NCI-H226 (cell line): ENCODE measurements at regions not wholly inside any gene's neighbourhood (a gene's known extent, or its start where the extent isn't known, plus 50 kb on each side); places are given as distances from the start of the nearest gene placed in this dataset.
"Not testable (repeated sequence)": the region's sequence is repeated elsewhere in the genome, so short reads cannot be mapped to it uniquely, and the experiment has no call there.

ENCODE experiments used
- DNase-seq: peaks from one replicate; pipeline ENCODE4 v3.0.0-alpha.2; 2015

GRCh38 chr11:90326647-90327046, 103.8 kb upstream of the CHORDC1 start:
- DNase-seq: no peak

- DNase-seq: no peak
Observed at GRCh38 chr11:90323289-90323688, 100.4 kb upstream of the CHORDC1 start.

- no peak for DNase-seq
Observed at GRCh38 chr11:90321018-90321417, 98.2 kb upstream of the CHORDC1 start.

- no peak for DNase-seq
Observed at GRCh38 chr11:90318651-90319050, 95.8 kb upstream of the CHORDC1 start.

- DNase-seq: no peak
Observed at GRCh38 chr11:90310210-90310609, 87.4 kb upstream of the CHORDC1 start.

- DNase-seq: no peak
Observed at GRCh38 chr11:90309693-90310092, 86.8 kb upstream of the CHORDC1 start.

GRCh38 chr11:90294526-90294925, 71.7 kb upstream of the CHORDC1 start:
- no peak for DNase-seq

GRCh38 chr11:90294091-90294490, 71.2 kb upstream of the CHORDC1 start:
- no peak for DNase-seq

GRCh38 chr11:90288212-90288821, 65.5 kb upstream of the CHORDC1 start:
- DNase-seq: no peak

GRCh38 chr11:90286640-90287039, 63.8 kb upstream of the CHORDC1 start:
- no peak for DNase-seq

GRCh38 chr11:90284171-90284570, 61.3 kb upstream of the CHORDC1 start:
- no peak for DNase-seq

- DNase-seq: not testable (repeated sequence)
Observed at GRCh38 chr11:90282551-90283071, 59.8 kb upstream of the CHORDC1 start.

GRCh38 chr11:90274362-90274761, 51.5 kb upstream of the CHORDC1 start:
- no peak for DNase-seq
